ENCODE measurements at regions not wholly inside any gene's neighbourhood (a gene's known extent, or its start where the extent isn't known, plus 50 kb on each side); places are given as distances from the start of the nearest gene placed in this dataset.
"Not testable (repeated sequence)": the region's sequence is repeated elsewhere in the genome, so short reads cannot be mapped to it uniquely, and the experiment has no call there.

GRCh38 chr12:33253178-33253577, 186.4 kb downstream of the SYT10 start:
- no peak for DNase-seq (ENCODE audit: low spot score)
- Mint-ChIP-seq H3K36me3 (ENCODE audit: low read depth) (no peaks in the 10 kb centered on the region), H3K4me3 (no peak overlapping the region), H3K4me1 (ENCODE audit: low read depth) (no peaks in the 10 kb centered on the region), H3K9me3 (no peaks in the 10 kb centered on the region), H3K27ac (no peak overlapping the region), H3K27me3 (ENCODE audit: insufficient read depth) (no peaks in the 10 kb centered on the region)
- intact Hi-C loops (cut with micrococcal nuclease): no loop called here

GRCh38 chr12:33251548-33251947, 188.1 kb downstream of the SYT10 start:
- no peak overlapping the region for H3K27ac Mint-ChIP-seq
- H3K36me3 Mint-ChIP-seq (ENCODE audit: low read depth): no peaks in the 10 kb centered on the region
- intact Hi-C loops (cut with micrococcal nuclease): no loop called here
- H3K4me1 Mint-ChIP-seq (ENCODE audit: low read depth): no peaks in the 10 kb centered on the region
- DNase-seq (ENCODE audit: low spot score): no peak
- H3K4me3 Mint-ChIP-seq: no peak overlapping the region
- no peaks in the 10 kb centered on the region for H3K27me3 Mint-ChIP-seq (ENCODE audit: insufficient read depth)
- H3K9me3 Mint-ChIP-seq: no peaks in the 10 kb centered on the region

- no peaks in the 10 kb centered on the region for H3K4me1 Mint-ChIP-seq (ENCODE audit: low read depth)
- no peak overlapping the region for H3K27ac Mint-ChIP-seq
- intact Hi-C loops (cut with micrococcal nuclease): no loop called here
Observed at GRCh38 chr12:33248364-33248763, 191.3 kb downstream of the SYT10 start.

GRCh38 chr12:33247625-33248024, 192.0 kb downstream of the SYT10 start:
- Mint-ChIP-seq H3K9me3 (no peaks in the 10 kb centered on the region), H3K4me1 (ENCODE audit: low read depth) (no peaks in the 10 kb centered on the region), H3K36me3 (ENCODE audit: low read depth) (no peaks in the 10 kb centered on the region), H3K27ac (no peak overlapping the region), H3K27me3 (ENCODE audit: insufficient read depth) (no peaks in the 10 kb centered on the region), H3K4me3 (no peak overlapping the region)
- no peak for DNase-seq (ENCODE audit: low spot score)
- intact Hi-C loops (cut with micrococcal nuclease): no loop called here

More at GRCh38 chr12:33248364-33248763, 191.3 kb downstream of the SYT10 start:
- Mint-ChIP-seq H3K4me3 (no peak overlapping the region), H3K9me3 (no peaks in the 10 kb centered on the region), H3K36me3 (ENCODE audit: low read depth) (no peaks in the 10 kb centered on the region), H3K27me3 (ENCODE audit: insufficient read depth) (no peaks in the 10 kb centered on the region)
- DNase-seq (ENCODE audit: low spot score): no peak

- intact Hi-C loops (cut with micrococcal nuclease): no loop called here
- H3K4me1 Mint-ChIP-seq (ENCODE audit: low read depth): no peaks in the 10 kb centered on the region
- no peaks in the 10 kb centered on the region for H3K27me3 Mint-ChIP-seq (ENCODE audit: insufficient read depth)
- H3K4me3 Mint-ChIP-seq: no peak overlapping the region
- peaks cover 9% of the 10 kb centered on the region for H3K9me3 Mint-ChIP-seq
- H3K36me3 Mint-ChIP-seq (ENCODE audit: low read depth): no peaks in the 10 kb centered on the region
- DNase-seq (ENCODE audit: low spot score): no peak
- no peak overlapping the region for H3K27ac Mint-ChIP-seq
Observed at GRCh38 chr12:33245434-33245833, 194.2 kb downstream of the SYT10 start.

- no peak for DNase-seq (ENCODE audit: low spot score)
- no peaks in the 10 kb centered on the region for H3K27me3 Mint-ChIP-seq (ENCODE audit: insufficient read depth)
- intact Hi-C loops (cut with micrococcal nuclease): no loop called here
- H3K4me3 Mint-ChIP-seq: no peak overlapping the region
- H3K9me3 Mint-ChIP-seq: peaks cover 15% of the 10 kb centered on the region
- H3K4me1 Mint-ChIP-seq (ENCODE audit: low read depth): no peaks in the 10 kb centered on the region
- no peak overlapping the region for H3K27ac Mint-ChIP-seq
- no peaks in the 10 kb centered on the region for H3K36me3 Mint-ChIP-seq (ENCODE audit: low read depth)
Observed at GRCh38 chr12:33226671-33227070, 212.9 kb downstream of the SYT10 start.

GRCh38 chr12:33223956-33224355, 215.7 kb downstream of the SYT10 start:
- no peak for DNase-seq (ENCODE audit: low spot score)
- H3K4me1 Mint-ChIP-seq (ENCODE audit: low read depth): no peaks in the 10 kb centered on the region
- intact Hi-C loops (cut with micrococcal nuclease): no loop called here
- no peaks in the 10 kb centered on the region for H3K36me3 Mint-ChIP-seq (ENCODE audit: low read depth)
- peaks cover 30% of the 10 kb centered on the region for H3K9me3 Mint-ChIP-seq
- no peak overlapping the region for H3K27ac Mint-ChIP-seq
- no peaks in the 10 kb centered on the region for H3K27me3 Mint-ChIP-seq (ENCODE audit: insufficient read depth)
- H3K4me3 Mint-ChIP-seq: no peak overlapping the region

GRCh38 chr12:33222357-33222756, 217.3 kb downstream of the SYT10 start:
- Mint-ChIP-seq H3K27me3 (ENCODE audit: insufficient read depth) (no peaks in the 10 kb centered on the region), H3K36me3 (ENCODE audit: low read depth) (no peaks in the 10 kb centered on the region), H3K4me3 (no peak overlapping the region), H3K9me3 (peaks cover 44% of the 10 kb centered on the region), H3K4me1 (ENCODE audit: low read depth) (no peaks in the 10 kb centered on the region), H3K27ac (no peak overlapping the region)
- intact Hi-C loops (cut with micrococcal nuclease): no loop called here
- DNase-seq (ENCODE audit: low spot score): no peak

GRCh38 chr12:33205981-33206380, 233.6 kb downstream of the SYT10 start:
- Mint-ChIP-seq H3K4me1 (ENCODE audit: low read depth) (no peaks in the 10 kb centered on the region), H3K27me3 (ENCODE audit: insufficient read depth) (no peaks in the 10 kb centered on the region), H3K4me3 (no peak overlapping the region), H3K27ac (no peak overlapping the region), H3K36me3 (ENCODE audit: low read depth) (no peaks in the 10 kb centered on the region), H3K9me3 (peaks cover 22% of the 10 kb centered on the region)
- no peak for DNase-seq (ENCODE audit: low spot score)
- intact Hi-C loops (cut with micrococcal nuclease): no loop called here

- H3K9me3 Mint-ChIP-seq: peaks cover 51% of the 10 kb centered on the region
- H3K4me1 Mint-ChIP-seq (ENCODE audit: low read depth); H3K36me3 Mint-ChIP-seq (ENCODE audit: low read depth); H3K4me3 Mint-ChIP-seq; H3K27me3 Mint-ChIP-seq (ENCODE audit: insufficient read depth); H3K27ac Mint-ChIP-seq; intact Hi-C loops (cut with micrococcal nuclease); DNase-seq (ENCODE audit: low spot score): not testable (repeated sequence)
Observed at GRCh38 chr12:33194389-33194788, 245.2 kb downstream of the SYT10 start.

- no peak overlapping the region for H3K4me3 Mint-ChIP-seq
- H3K27me3 Mint-ChIP-seq (ENCODE audit: insufficient read depth): no peaks in the 10 kb centered on the region
- intact Hi-C loops (cut with micrococcal nuclease): no loop called here
Observed at GRCh38 chr12:33192226-33192625, 247.4 kb downstream of the SYT10 start.

GRCh38 chr12:33187409-33187808, 252.2 kb downstream of the SYT10 start:
- no peak overlapping the region for H3K4me3 Mint-ChIP-seq
- intact Hi-C loops (cut with micrococcal nuclease): no loop called here

More at GRCh38 chr12:33192226-33192625, 247.4 kb downstream of the SYT10 start:
- peaks cover 39% of the 10 kb centered on the region for H3K9me3 Mint-ChIP-seq
- DNase-seq (ENCODE audit: low spot score): no peak
- no peaks in the 10 kb centered on the region for H3K4me1 Mint-ChIP-seq (ENCODE audit: low read depth)
- no peak overlapping the region for H3K27ac Mint-ChIP-seq
- H3K36me3 Mint-ChIP-seq (ENCODE audit: low read depth): no peaks in the 10 kb centered on the region

GRCh38 chr12:33184161-33184560, 255.5 kb downstream of the SYT10 start:
- Mint-ChIP-seq H3K27me3 (ENCODE audit: insufficient read depth) (no peaks in the 10 kb centered on the region), H3K27ac (no peak overlapping the region), H3K36me3 (ENCODE audit: low read depth) (no peaks in the 10 kb centered on the region), H3K4me3 (no peak overlapping the region), H3K4me1 (ENCODE audit: low read depth) (no peaks in the 10 kb centered on the region), H3K9me3 (peaks cover 7% of the 10 kb centered on the region)
- DNase-seq (ENCODE audit: low spot score): no peak
- intact Hi-C loops (cut with micrococcal nuclease): no loop called here

More at GRCh38 chr12:33187409-33187808, 252.2 kb downstream of the SYT10 start:
- Mint-ChIP-seq H3K27me3 (ENCODE audit: insufficient read depth) (no peaks in the 10 kb centered on the region), H3K4me1 (ENCODE audit: low read depth) (no peaks in the 10 kb centered on the region), H3K36me3 (ENCODE audit: low read depth) (no peaks in the 10 kb centered on the region), H3K27ac (no peak overlapping the region), H3K9me3 (peaks cover 8% of the 10 kb centered on the region)
- DNase-seq (ENCODE audit: low spot score): no peak

- Mint-ChIP-seq H3K9me3 (peaks cover 8% of the 10 kb centered on the region), H3K4me1 (ENCODE audit: low read depth) (no peaks in the 10 kb centered on the region), H3K27ac (no peak overlapping the region), H3K36me3 (ENCODE audit: low read depth) (no peaks in the 10 kb centered on the region), H3K4me3 (no peak overlapping the region), H3K27me3 (ENCODE audit: insufficient read depth) (no peaks in the 10 kb centered on the region)
- intact Hi-C loops (cut with micrococcal nuclease): no loop called here
- no peak for DNase-seq (ENCODE audit: low spot score)
Observed at GRCh38 chr12:33182485-33182884, 257.1 kb downstream of the SYT10 start.

Data from activated T-helper 1 cell treated with anti-CD3 and anti-CD28 coated beads, Interleukin-12 subunit alpha, Interleukin-12 subunit beta, Interleukin-2, Interleukin-4 antibody, amounts not matched to agents 30 ng/mL and 10 ng/mL and 1 ng/mL, durations not matched to agents 14 hours and 24 hours and 36 hours (primary cell).